GM23248 (cell line): ENCODE measurements at regions not wholly inside any gene's neighbourhood (a gene's known extent, or its start where the extent isn't known, plus 50 kb on each side); places are given as distances from the start of the nearest gene placed in this dataset. TPM values are rescaled to one million over a fixed set of nuclear protein-coding genes. Genes with fewer than 3 reads are reported as not detected.
"Not testable (repeated sequence)": the region's sequence is repeated elsewhere in the genome, so short reads cannot be mapped to it uniquely, and the experiment has no call there.

Source experiments
- DNase-seq: peaks from one replicate; pipeline ENCODE4 v3.0.0-alpha.2; 2015
- H2AFZ ChIP-seq: fragments of 200-600 bp; sonication (generic); 2 replicates; pipeline ENCODE4 v1.6.1; 2016; ENCODE audit warnings: antibody characterized with exemption
- H3F3A ChIP-seq: fragments of 200-600 bp; sonication (generic); 2 replicates; pipeline ENCODE4 v1.6.1; 2016; ENCODE audit warnings: mild to moderate bottlenecking, antibody characterized with exemption, mixed run types; ENCODE audit not compliant: insufficient read depth
- H3K27ac ChIP-seq: fragments of 200-600 bp; sonication (generic); 2 replicates; pipeline ENCODE4 v1.5.1; 2016; ENCODE audit warnings: mild to moderate bottlenecking
- H3K27me3 ChIP-seq: fragments of 200-600 bp; sonication (generic); replicated peaks from 2 replicates; pipeline ENCODE4 v1.6.1; 2016; ENCODE audit warnings: mild to moderate bottlenecking; ENCODE audit not compliant: insufficient read depth
- H3K36me3 ChIP-seq: fragments of 200-600 bp; sonication (generic); 2 replicates; pipeline ENCODE4 v1.6.1; 2016; ENCODE audit warnings: low read depth, mild to moderate bottlenecking
- H3K4me1 ChIP-seq: fragments of 200-600 bp; sonication (generic); 2 replicates; pipeline ENCODE4 v1.6.1; 2016; ENCODE audit warnings: mild to moderate bottlenecking; ENCODE audit not compliant: insufficient read depth
- H3K4me2 ChIP-seq: fragments of 200-600 bp; sonication (generic); one replicate; pipeline ENCODE4 v1.6.1; 2016; ENCODE audit warnings: mild to moderate bottlenecking; ENCODE audit not compliant: unreplicated experiment
- H3K4me3 ChIP-seq: fragments of 200-600 bp; sonication (generic); 2 replicates; pipeline ENCODE4 v1.5.1; 2016; ENCODE audit warnings: mild to moderate bottlenecking
- H3K79me2 ChIP-seq: fragments of 200-600 bp; sonication (generic); 2 replicates; pipeline ENCODE4 v1.6.1; 2016; ENCODE audit warnings: mild to moderate bottlenecking; ENCODE audit not compliant: insufficient read depth
- H3K9ac ChIP-seq: fragments of 200-600 bp; sonication (generic); 2 replicates; pipeline ENCODE4 v1.6.1; 2016; ENCODE audit warnings: mild to moderate bottlenecking
- H3K9me2 ChIP-seq: fragments of 200-600 bp; sonication (generic); 2 replicates; pipeline ENCODE4 v1.6.1; 2016; ENCODE audit warnings: mixed run types, mild to moderate bottlenecking, moderate library complexity; ENCODE audit not compliant: insufficient read depth
- H3K9me3 ChIP-seq: fragments of 200-600 bp; sonication (generic); one replicate; pipeline ENCODE4 v1.6.1; 2017; ENCODE audit warnings: low read depth
- H4K20me1 ChIP-seq: fragments of 200-600 bp; sonication (generic); 2 replicates; pipeline ENCODE4 v1.6.0; 2016; ENCODE audit not compliant: insufficient read depth
- EZH2 ChIP-seq: fragments of 200-600 bp; sonication (generic); IDR thresholded peaks from 2 replicates; pipeline ENCODE4 v1.6.1; 2018; ENCODE audit warnings: antibody characterized with exemption, mild to moderate bottlenecking; ENCODE audit not compliant: insufficient read depth, poor library complexity, severe bottlenecking
- EZH2phosphoT487 ChIP-seq: fragments of 200-600 bp; sonication (generic); IDR thresholded peaks from 2 replicates; pipeline ENCODE4 v1.6.1; 2018; ENCODE audit warnings: antibody characterized with exemption, moderate library complexity, mild to moderate bottlenecking, low read depth; ENCODE audit not compliant: insufficient read depth
- WGBS, 2 experiments: methylation state at CpG; one replicate each; pipeline ENCODE4 v1.1.6; 2015 to 2017; ENCODE audit warnings: low lambda C conversion rate in 2 of 2, low coverage in 1 of 2; ENCODE audit errors: missing lambda C conversion rate in 2 of 2; 5-methylcytosine and 5-hydroxymethylcytosine counted together
- in situ Hi-C: fragments of 300-500 bp; cut with MboI; formaldehyde crosslinking; loops from 2 replicates; pipeline ENCODE4 v1.15.0; 2020
- microRNA-seq: library from miRNA; unstranded; fragments of <30 nt; microRNA quantifications from one replicate; pipeline ENCODE4, GENCODE V29; 2016; ENCODE audit warnings: borderline number of aligned reads
- small RNA-seq: library from RNA; depleted of rRNA; stranded (forward); fragments of <200 nt; gene quantifications from one replicate; pipeline ENCODE3, GENCODE V24; 2014; ENCODE audit warnings: low read depth, low replicate concordance

DNA sequence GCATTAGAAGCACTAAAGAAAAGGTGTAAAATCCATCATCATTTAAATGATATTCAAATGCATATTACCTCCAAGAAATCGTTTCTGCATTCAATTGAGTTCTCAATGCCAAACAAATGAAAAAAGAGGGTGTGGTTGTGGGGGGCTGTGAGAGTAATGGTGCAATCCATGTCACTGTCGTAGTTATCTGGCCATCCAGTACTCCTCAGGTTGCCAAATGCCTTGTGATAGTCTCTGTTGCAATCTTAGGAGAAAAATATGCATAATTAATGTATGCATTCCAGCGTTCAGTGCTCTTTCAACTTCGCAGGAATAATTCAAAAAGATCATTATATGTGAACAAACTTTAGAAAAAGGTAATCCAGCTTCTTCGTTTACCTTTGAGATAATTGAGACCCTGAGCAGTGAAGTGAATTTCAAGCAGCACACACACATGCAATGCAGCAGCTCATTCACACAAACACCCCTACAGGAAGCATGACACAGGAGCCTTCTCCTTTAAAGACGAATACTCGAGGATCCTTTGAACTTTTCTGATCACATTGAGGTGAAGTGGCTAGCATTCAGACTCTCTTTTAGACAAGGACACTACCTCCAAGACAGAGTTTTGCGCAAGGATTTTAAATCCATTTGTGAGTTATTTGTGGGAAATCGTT, 73.4 kb downstream of the OR13A1 start:
- Histone ChIP-seq H3K27me3 (0 out of 2 replicates have a peak, but pooled peaks cover 6% of the 10 kb centered on the region), H2AFZ (peak overlapping the region; percentile 9; the same call in 1 of the 2 replicates), H4K20me1 (no peaks in the 10 kb centered on the region), H3K9me3 (no peaks in the 10 kb centered on the region), H3F3A (no peaks in the 10 kb centered on the region), H3K4me1 (no peaks in the 10 kb centered on the region), H3K4me2 (no peak overlapping the region), H3K9me2 (no peaks in the 10 kb centered on the region), H3K4me3 (no peak overlapping the region), H3K27ac (no peak overlapping the region), H3K9ac (no peak overlapping the region), H3K79me2 (no peaks in the 10 kb centered on the region), H3K36me3 (no peaks in the 10 kb centered on the region)
- WGBS, 2 experiments, result 33 to 35% methylated on average over 9 of the region's 9 CpGs
- DNase-seq, result no peak
- TF ChIP-seq EZH2 (no peak), EZH2phosphoT487 (no peak)
- in situ Hi-C loops, result no loop called here

DNA sequence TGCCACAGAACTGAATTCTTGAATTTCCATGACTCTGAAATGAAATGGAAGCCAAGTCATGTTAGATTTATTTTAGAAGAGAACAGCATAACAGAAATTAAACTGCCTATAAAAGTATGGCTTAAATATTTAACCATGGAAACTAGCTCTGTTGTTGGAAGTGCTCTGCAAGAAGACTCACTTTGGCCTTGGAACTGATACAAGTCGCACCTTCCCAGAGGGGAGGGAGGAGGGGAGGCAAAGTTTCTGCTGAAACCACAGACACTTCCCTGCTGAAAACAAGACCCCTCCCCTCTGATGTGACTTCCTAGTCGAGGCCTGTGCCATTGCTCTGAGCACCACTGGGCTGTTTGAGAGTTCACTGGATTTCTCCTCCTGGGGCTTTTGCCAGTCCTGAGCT, 72.1 kb downstream of the OR13A1 start:
- WGBS, 2 experiments, result 46 to 50% methylated on average over 2 of the region's 2 CpGs
- H3K27me3 ChIP-seq, result peaks cover 6% of the 10 kb centered on the region; the same call in 1 of the 2 replicates
- no peak overlapping the region for H2AFZ ChIP-seq
- no peak overlapping the region for H3K4me3 ChIP-seq
- no peaks in the 10 kb centered on the region for H3K9me2 ChIP-seq
- no peaks in the 10 kb centered on the region for H3K79me2 ChIP-seq
- H3F3A ChIP-seq, result no peaks in the 10 kb centered on the region
- no peak for DNase-seq
- H3K4me2 ChIP-seq, result no peak overlapping the region
- H3K27ac ChIP-seq, result no peak overlapping the region
- no peaks in the 10 kb centered on the region for H4K20me1 ChIP-seq
- TF ChIP-seq EZH2phosphoT487, result no peak
- TF ChIP-seq EZH2, result no peak
- H3K9me3 ChIP-seq, result no peaks in the 10 kb centered on the region
- no peaks in the 10 kb centered on the region for H3K4me1 ChIP-seq
- in situ Hi-C loops, result no loop called here
- no peaks in the 10 kb centered on the region for H3K36me3 ChIP-seq
- no peak overlapping the region for H3K9ac ChIP-seq

DNA sequence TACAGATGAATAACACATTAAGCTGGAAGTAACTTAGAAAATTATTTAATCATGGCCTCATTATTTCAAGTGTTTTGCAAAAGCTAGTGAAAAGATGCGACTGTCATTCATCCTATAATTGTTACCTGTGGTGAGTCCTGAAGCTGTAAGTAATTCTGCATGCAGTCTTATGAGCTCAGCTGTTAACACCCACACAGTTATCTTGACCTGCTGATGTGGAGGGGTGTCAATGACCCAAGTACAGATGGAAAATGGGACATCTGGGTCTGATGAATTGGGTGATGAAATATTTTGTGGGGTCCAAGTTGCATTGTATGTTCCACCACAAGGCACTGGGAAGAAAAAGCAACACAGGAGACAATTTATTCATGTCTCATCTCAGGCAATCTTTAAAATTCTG, 68.9 kb downstream of the OR13A1 start:
- Histone ChIP-seq H3K4me1 (no peaks in the 10 kb centered on the region), H4K20me1 (no peaks in the 10 kb centered on the region), H3K27me3 (peaks cover 8% of the 10 kb centered on the region; the same call in 1 of the 2 replicates), H3K79me2 (no peaks in the 10 kb centered on the region), H3K9ac (no peak overlapping the region), H3K4me2 (no peak overlapping the region), H3K36me3 (no peaks in the 10 kb centered on the region), H3K27ac (no peak overlapping the region), H3K9me3 (no peaks in the 10 kb centered on the region), H3K9me2 (no peaks in the 10 kb centered on the region), H3F3A (no peaks in the 10 kb centered on the region), H2AFZ (no peak overlapping the region), H3K4me3 (no peak overlapping the region)
- WGBS, 2 experiments, result 69 to 81% methylated on average over 1 of the region's 1 CpG
- in situ Hi-C loops, result no loop called here
- no peak for TF ChIP-seq EZH2phosphoT487
- no peak for DNase-seq

DNA sequence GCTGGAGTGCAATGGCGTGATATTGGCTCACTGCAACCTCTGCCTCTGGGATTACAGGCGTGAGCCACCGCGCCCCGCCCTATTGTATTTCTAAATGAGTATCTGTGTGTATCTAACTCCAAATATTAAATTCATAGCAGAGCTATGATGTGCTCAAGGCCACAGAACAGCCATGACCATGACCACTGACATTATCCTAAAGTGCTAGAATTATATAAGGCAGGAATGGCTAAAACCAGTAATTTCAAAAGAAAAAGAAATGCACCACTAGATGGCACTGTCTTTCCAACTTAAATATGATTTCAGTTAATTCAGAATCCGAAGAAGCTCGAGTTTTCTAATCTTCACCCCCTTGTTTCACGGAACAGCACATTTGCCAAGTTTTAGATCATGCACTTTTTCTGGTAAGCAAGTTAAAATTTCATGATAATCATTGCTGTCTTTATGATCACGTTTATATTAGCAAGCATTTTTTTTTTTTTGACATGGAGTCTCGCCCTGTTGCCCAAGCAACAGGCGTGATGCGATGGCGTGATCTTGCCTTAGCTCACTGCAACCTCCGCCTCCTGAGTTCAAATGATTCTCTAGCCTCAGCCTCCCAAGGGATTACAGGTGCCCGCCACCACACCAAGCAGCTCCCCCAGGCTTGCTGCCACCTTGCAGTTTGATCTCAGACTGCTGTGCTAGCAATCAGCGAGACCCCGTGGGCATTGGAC, 65.3 kb downstream of the OR13A1 start:
- Histone ChIP-seq H3K9me3 (no peaks in the 10 kb centered on the region), H3K4me1 (no peaks in the 10 kb centered on the region), H3K36me3 (no peaks in the 10 kb centered on the region), H3K4me3 (peak overlapping the region; percentile 50; the same call in 1 of the 2 replicates), H3F3A (no peaks in the 10 kb centered on the region), H4K20me1 (no peaks in the 10 kb centered on the region), H3K9ac (no peak overlapping the region), H3K9me2 (no peaks in the 10 kb centered on the region), H3K79me2 (no peaks in the 10 kb centered on the region), H3K4me2 (peak overlapping the region; percentile 77), H3K27ac (no peak overlapping the region), H3K27me3 (peaks cover 3% of the 10 kb centered on the region; the same call in 1 of the 2 replicates), H2AFZ (peak overlapping the region; percentile 45; the same call in 1 of the 2 replicates)
- 55 to 61% methylated on average over 17 of the region's 17 CpGs for WGBS, 2 experiments
- in situ Hi-C loops, result no loop called here
- peak; percentile 66 for DNase-seq
- TF ChIP-seq EZH2, result no peak
- no peak for TF ChIP-seq EZH2phosphoT487

DNA sequence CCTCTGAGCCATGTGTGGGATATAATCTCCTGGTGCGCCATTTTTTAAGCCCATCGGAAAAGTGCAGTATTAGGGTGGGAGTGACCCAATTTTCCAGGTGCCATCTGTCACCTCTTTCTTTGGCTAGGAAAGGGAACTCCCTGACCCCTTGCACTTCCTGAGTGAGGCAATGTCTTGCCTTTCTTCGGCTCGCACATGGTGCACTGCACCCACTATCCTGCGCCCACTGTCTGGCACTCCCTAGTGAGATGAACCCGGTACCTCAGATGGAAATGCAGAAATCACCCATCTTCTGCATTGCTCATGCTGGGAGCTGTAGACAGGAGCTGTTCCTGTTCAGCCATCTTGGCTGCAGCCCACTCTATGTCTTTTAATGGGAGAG, 64.7 kb downstream of the OR13A1 start:
- DNase-seq, in situ Hi-C loops: not testable (repeated sequence)

More for the DNA sequence above, 64.7 kb downstream of the OR13A1 start:
- not testable (repeated sequence) for H3K27me3 ChIP-seq, H2AFZ ChIP-seq, H4K20me1 ChIP-seq, H3K36me3 ChIP-seq, H3K9ac ChIP-seq, H3K9me3 ChIP-seq, H3K4me3 ChIP-seq, H3K4me2 ChIP-seq, H3K9me2 ChIP-seq, H3K4me1 ChIP-seq, H3F3A ChIP-seq, H3K27ac ChIP-seq, H3K79me2 ChIP-seq
- 67 to 76% methylated on average over 6 of the region's 6 CpGs for WGBS, 2 experiments

Small RNA genes lying in the stretch of these regions (microRNA-seq; reads per million reads assigned to microRNA genes)
- gene MIR3156-1, result not detected

Small RNA genes lying in the stretch of these regions (small RNA-seq; reads per million reads assigned to genes)
- gene AL512324.1 (not detected), gene MIR3156-1 (not detected), gene RNU6-1207P (not detected)
